ENCODE measurements at regions not wholly inside any gene's neighbourhood (a gene's known extent, or its start where the extent isn't known, plus 50 kb on each side); places are given as distances from the start of the nearest gene placed in this dataset.
"Not testable (repeated sequence)": the region's sequence is repeated elsewhere in the genome, so short reads cannot be mapped to it uniquely, and the experiment has no call there.

DNA sequence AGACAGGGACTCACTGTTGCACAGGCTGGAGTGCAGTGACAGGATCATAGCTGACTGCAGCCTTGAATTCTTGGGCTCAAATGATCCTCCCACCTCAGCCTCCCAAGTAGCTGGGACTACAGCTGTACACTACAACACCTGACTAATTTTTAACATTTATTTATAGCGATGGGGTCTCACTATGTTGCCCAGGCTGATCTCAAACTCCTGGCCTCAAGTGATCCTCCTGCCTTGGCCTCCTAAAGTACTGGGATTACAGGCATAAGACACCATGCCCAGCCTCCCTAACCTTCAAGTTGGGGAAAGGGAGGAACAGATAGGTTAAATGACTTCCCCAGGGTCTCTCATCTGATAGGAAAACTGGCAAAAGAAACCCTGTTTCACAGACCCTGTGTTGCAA, 919.5 kb downstream of the TYW1 start:
- not testable (repeated sequence) for DNase-seq (ENCODE audit: low read depth)

DNA sequence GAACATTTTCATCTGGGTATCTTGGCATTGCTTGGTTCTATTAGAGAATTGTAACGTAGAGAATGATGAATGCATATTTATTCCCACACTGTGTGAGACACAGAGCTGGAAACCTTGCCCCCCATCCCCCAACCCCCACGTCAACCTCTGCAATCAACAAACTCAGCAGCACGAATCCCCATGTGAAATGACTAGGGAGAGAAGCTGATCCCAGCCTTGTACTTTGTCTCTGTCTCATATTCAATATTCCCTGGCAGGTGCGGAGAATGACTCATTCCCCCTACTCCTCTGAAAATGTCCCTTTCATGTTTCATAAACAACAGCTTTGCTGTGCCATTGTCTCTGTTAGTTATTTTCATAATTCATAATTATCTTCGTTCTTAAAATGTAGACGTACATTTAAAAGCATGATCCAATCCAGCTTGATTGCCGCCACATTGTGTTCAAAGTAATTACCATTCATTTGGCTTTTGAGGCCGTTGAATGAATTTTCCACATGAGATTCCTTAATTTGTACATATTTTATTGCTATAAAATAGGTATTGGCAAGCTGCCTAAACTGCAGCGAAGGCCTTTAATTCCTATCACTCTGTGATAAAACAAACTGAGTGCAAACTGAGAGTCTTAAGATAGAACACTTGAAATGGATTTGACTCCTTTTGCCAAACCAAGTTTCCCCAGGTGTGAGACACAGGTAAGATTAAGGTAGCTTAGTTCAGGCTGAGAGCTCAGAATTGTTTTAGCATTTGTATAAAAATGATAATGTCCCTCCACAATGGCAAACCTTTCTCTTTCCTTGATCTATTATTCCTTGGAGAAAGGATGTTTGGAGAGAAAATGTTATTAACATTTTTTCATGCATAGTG, 920.2 kb downstream of the TYW1 start:
- no peak for DNase-seq (ENCODE audit: low read depth)

DNA sequence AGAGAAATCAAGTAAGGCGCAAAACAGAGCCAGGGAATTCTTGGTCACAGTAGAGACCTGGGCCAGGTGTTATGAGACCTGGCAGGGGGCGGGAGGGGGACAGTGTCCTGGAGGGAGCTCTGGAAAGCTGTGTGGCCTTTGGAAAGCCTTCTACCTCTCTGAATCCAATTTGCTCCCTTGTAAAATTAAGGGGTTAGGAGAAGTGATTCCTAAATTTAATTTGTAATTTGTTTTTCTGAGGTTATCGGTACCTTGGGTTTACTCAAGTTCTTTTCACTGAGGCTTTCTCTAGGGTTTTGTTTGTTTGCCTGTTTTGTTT, 920.8 kb downstream of the TYW1 start:
- DNase-seq (ENCODE audit: low read depth): no peak

DNA sequence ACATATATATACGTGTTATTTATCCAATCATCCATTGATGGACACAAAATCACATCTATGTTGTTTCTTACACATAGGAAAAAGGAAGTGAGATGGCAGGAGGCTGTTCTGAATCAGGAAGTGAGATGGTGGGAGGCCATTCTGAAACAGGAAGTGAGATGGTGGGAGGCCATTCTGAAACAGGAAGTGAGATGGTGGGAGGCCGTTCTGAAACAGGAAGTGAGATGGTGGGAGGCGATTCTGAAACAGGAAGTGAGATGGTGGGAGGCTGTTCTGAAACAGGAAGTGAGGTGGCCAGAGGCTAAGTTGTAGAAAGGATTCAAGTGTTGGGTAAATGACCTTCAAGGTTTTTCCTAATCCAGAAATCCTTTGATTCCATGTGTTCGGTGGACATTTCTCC, 921.5 kb downstream of the TYW1 start:
- no peak for DNase-seq (ENCODE audit: low read depth)

DNA sequence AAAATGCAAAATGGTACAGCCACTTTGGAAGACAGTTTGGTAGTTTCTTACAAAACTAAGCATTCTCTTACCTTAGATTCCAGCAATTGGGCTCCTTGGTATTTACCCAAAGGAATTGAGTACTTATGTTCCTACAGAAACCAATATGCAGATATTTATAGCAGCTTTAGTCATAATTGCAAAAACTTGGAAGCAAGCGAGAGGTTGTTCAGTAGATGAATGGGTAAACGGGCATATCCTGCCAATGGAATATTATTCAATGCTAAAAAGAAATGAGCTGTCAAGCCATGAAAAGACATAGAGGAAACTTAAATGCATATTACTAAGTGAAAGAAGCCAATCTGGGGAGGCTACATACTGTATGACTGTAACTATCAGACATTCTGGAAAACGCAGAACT, 926.7 kb downstream of the TYW1 start:
- DNase-seq (ENCODE audit: low read depth): no peak

DNA sequence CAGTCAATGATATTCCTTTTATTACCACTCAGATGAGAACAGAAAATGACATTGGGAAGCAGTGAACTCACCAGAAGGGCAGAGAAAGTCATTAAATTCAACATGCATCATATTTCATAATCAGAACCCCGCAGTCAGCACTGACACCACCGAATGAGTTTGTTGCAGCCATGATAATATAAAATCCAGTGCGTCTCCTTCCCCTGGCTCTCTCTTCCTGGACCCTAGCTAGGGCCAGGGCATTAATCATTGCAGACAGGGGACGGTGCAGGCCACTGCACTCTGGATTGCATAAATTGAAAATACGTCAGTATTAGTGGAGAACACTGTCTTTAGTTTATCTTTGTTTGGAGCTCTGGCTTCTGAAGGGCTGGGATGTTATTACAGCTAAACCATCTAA, 931.5 kb downstream of the TYW1 start:
- DNase-seq (ENCODE audit: low read depth): no peak

DNA sequence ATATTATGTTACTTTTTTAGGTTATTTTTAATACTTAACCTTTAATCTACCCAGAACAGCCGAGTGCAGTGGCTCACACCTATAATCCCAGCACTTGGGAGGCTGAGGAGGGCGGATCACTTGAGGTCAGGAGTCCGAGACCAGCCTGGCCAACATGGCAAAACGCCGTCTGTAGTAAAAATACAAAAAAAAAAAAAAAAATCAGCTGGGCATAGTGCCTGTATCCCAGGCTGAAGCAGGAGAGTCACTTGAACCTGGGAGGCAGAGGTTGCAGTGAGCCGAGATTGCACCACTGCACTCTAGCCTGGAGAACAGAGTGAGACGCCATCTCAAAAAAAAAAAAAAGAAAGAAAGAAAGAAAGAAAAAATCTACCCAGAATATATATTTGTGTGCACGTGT, 939.8 kb downstream of the TYW1 start:
- not testable (repeated sequence) for DNase-seq (ENCODE audit: low read depth)

DNA sequence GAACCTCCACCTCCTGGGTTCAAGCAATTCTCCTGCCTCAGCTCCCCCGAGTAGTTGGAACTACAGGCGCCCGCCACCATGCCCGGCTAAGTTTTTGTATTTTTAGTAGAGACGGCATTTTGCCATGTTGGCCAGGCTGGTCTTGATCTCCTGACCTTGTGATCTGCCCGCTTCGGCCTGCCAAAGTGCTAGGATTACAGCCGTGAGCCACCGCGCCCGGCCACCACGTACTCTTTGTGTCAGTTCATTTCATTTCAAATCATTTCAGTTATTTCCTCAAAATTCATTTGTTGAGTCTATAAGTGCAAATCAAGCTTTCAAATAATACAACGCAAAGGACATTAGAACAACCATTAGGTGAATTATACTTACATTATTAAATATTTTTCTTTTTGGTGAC, 943.8 kb downstream of the TYW1 start:
- DNase-seq (ENCODE audit: low read depth): no peak

DNA sequence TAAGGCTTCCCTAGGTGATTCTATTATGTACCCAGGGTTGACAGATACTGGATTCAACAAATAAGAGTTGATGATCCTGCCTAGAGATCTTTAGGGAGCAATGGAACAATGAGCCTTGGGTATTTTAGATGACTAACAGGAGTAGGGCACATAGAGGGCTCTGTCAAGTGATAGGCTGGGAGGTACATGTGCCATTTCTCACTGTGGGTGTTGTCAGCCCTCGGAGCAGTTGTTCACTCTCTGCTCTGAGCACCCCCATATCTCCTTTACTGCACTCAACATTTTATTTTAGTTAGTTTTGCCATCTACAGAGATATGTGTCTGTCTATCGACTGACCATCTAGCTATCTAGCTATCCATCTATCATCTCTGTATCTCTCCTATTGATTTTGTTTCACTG, 950.6 kb downstream of the TYW1 start:
- DNase-seq (ENCODE audit: low read depth): no peak

DNA sequence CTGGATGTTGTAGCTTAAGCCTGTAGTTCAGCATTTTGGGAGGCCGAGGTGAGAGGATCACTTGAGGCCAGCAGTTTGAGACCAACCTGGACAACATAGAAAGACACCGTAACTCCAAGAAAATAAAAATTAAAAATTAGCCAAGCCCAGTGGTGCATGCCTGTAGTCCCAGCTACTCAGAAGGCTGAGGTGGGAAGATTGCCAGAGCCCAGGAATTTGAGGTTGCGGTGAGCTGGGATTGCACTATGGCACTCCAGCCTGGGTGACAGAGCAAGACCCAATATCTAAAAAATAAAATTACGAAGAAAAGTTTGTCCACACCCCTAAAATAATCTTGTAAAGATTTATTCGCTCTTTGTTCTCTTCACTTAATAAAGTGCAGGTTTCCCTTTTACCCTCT, 951.0 kb downstream of the TYW1 start:
- no peak for DNase-seq (ENCODE audit: low read depth)

DNA sequence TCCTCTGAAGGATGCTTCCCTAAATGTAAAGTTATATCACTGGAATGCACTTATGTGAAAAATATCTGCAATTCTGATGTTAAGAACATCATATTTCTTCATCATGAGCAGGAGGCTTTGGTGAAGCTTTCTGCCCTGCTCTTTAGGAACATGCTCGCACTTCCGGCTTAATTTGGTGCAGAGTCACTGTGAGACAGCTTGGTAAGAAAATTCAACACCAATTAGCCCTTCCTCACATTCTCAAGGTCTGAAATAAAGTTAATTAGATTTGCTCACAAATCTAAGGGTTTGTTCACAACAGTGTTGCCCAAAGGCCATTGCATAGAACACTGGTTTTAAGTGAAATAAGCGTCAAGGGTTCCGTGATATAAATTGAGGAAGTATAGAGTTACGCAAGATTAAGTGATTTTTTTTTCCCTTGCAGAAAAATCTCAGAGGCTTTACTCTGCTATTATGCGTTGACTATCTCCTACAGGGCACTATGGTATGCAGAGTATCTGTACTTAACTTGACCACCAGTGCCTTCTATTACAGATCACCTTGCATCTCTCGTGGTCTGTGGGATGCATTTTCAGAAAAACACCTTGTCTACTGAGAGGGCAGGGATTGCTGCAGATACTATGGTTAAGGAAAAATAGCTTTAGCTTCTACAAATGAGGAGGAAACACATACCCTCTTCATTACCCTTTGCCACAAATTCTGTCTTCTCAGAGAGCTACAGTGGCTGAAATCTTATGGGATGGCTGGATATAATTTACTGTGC, 953.9 kb downstream of the TYW1 start:
- DNase-seq (ENCODE audit: low read depth): no peak

DNA sequence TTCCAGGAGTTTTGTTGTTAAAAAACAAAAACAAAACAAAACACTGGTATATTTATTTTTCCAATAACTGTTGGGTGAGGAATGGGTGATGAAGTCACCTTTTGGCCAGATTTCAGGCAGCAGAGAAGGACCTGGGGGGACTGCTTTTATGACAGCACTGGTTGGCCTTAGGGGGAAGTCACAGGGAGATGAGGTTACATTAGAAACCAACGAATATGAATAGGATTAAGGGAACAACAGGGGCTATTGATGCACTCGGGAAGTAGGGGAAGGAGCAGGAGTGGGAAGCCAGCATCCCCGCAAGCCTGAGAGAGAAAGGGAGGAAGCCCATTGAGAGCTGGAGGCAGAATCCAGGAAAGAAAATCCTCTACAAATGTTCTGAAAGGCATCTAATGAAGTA, 958.4 kb downstream of the TYW1 start:
- no peak for DNase-seq (ENCODE audit: low read depth)

DNA sequence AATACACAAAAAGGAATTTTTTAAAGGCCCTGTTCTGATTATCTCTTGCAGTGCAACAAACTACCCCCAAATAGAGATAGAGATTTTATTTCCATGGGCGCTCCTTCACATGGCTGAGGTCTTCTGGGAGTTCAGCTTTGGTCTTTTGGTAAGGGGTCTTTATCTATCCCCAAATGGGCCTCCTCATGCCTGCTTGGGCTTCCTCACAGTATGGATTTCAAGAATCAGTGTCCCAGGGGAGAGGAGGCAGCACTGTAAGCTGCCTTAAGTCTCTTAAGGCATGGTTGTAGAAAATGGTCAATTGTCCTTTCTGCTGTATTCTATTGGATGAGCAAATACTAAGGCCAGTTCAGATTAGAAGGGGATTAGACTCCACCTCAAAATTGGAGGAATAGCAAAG, 966.2 kb downstream of the TYW1 start:
- no peak for DNase-seq (ENCODE audit: low read depth)

DNA sequence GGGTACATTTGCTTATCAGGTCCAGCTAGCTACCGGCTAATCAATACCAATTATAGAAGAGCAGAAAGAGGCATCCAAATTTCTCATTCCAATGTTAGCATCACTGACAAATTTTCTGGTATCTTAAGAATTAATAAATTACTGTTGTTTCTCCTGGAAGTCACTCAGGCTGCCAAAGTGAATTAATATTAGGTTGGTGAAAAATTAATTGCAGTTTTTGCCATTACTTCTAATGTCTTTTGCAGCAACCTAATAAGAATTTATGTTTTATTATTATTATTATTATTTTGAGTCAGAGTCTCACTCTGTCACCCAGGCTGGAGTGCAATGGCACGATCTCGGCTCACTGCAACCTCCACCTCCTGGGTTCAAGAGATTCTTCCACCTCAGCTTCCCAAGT, 979.9 kb downstream of the TYW1 start:
- DNase-seq (ENCODE audit: low read depth): no peak

DNA sequence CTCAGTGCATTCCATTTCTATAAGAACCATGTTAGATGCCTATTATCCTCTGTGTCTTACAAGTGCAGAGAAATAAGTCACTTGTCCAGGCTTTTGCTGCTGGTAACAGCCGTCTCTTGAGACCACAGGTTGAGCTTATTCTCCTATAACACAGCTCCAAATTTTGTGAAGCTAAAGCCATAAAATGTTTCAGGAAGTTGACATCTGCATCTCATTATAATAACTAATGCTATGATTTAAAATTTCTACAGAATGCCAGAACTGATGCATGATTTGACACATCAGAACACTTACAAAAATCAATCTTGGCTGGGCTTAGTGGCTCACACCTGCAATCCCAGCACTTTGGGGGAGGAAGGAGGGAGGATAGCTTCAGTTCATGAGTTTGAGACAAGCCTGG, 986.9 kb downstream of the TYW1 start:
- DNase-seq (ENCODE audit: low read depth): no peak

DNA sequence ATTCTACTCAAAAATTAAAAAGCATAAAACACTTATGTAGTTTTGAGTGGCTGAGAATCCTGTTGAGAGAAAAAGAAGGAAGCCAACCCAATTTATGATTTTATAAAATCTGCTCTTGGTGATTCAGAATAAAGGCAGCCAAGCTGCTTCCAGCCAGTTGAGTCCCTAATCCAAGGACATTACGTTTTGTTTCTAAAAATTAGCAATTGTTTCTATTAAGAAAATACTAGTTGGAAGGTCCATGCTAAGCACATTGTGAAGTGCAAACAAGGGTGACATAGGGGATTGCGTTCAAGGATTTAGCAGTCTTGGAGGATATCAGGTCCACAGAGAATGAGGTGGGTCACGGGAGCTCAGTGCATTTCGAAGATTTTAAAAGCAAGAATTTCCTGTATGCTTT, 987.7 kb downstream of the TYW1 start:
- no peak for DNase-seq (ENCODE audit: low read depth)

DNA sequence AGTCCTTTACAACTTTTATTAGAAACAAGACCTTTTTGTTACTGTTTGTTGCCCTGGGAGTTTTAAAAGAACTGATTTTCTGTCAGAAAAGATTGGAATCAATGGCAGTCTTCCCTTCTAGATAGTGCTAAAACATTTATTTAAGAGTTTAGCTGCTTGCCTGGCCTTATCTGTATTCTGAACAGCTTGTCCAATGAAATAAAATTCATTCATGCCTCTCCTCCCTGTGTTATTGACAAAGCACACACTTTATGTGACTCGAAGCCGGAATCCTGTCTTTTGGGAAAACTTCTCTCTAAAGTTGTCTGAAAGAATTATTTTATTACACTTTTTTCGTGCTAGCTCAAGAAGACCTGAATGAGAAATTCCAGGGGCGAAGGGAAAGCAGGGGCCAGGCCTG, 992.5 kb downstream of the TYW1 start:
- DNase-seq (ENCODE audit: low read depth): no peak

DNA sequence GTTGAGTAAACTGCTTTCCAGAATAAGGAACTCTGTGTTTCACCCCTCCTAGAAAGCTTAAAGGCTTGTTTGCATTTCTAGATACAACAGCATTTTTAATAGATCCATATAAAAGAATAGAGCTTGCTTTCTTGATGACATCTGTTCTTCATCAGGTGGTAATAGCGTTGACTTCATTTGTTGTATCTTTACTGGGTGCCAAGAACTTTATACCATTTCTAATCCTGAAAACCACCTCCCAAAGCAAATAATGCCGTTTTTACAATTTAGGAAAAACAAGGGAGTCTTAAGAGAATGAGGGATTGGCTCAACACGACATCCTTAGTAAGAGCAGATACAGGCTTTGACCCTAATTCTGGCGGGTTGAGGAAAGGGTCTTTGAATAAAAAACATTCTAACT, 993.4 kb downstream of the TYW1 start:
- DNase-seq (ENCODE audit: low read depth): no peak

DNA sequence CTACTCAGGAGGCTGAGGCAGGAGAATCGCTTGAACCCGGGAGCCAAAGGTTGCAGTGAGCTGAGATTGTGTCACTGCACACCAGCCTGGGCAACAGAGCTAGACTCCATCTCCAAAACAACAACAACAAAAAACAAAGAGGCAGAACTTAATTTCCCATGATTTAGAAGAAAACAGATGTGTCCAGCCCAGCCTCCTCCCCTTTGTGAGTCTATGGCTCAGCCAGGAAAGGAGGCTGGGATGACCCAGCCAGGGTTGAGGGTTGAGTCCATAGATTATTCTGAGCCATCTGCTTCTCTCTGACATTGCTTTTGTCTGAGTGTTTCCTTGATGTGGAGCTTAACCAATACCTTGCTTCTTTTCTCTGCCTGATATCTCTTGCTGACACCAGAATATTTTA, 994.1 kb downstream of the TYW1 start:
- DNase-seq (ENCODE audit: low read depth): no peak

DNA sequence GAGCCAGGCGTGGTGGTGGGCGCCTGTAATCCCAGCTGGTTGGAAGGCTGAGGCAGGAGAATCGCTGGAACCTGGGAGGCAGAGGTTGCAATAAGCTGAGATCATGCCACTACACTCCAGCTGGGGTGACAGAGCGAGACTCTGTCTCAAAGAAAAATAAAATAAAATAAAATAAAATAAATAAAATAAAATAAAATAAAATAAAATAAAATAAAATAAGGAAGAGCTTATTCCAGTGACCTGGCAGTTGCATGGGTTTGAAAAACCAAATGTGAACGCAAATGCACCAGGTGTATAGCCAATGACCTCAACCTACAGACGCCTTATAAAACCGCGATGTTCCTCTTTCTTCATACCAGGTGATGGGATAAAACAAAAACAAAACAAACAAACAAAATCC, 995.7 kb downstream of the TYW1 start:
- DNase-seq (ENCODE audit: low read depth): no peak

DNA sequence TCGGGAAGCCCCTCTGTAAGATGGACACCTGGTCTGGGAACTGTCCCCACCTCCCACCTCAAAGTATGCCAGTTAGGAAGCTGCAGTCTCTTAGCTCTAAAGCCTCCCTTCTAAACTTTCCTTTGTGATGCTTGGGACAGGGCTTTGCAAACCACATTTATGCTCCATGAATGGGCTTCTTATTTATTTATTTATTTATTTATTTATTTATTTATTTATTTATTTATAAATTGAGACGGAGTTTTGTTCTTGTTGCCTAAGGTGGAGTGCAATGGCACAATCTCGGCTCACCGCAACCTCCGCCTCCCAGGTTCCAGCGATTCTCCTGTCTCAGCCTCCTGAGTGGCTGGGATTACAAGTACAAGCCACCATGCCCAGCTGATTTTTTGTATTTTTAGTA, 1009.4 kb downstream of the TYW1 start:
- no peak for DNase-seq (ENCODE audit: low read depth)

DNA sequence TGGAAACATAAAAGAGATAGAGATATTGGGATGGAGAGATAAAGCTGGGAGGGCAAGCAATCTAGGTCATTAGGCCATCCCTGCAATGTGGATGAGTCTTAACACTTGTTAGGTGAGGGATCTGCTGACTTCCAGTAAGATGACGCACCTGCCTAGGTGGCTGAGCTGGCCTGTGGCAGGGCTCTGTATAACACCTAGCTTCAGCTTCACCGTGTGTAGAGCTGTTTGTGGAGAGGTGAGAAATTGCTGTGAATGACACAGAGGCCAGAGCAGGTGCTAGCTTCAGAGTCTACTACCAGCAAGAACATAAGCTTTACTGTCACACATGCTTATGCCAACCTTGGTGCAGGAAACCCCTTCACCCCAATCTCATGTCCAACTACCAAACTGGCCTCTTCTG, 1010.0 kb downstream of the TYW1 start:
- DNase-seq (ENCODE audit: low read depth): no peak

DNA sequence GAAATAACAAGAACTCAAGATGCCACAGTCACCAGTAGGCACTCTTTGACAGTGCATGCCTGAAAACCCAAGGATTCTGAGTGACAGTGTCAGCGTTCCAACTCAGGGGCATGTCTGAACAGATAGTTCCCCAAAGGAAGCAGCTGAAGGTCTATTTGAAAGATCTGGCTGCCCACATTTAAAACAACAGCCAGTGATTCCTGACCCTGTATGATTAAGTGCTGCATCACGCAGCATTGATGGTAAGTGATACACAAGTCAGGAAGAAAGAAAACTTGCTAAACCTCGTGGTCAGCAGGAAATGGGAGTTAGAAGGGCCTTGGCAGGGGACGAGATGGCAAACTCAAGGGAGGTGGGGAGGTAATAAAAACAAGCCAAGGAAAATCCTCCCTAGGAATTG, 1013.1 kb downstream of the TYW1 start:
- no peak for DNase-seq (ENCODE audit: low read depth)

Data from fibroblast of gingiva (primary cell).